ENCODE measurements at regions not wholly inside any gene's neighbourhood (a gene's known extent, or its start where the extent isn't known, plus 50 kb on each side); places are given as distances from the start of the nearest gene placed in this dataset.

- ATAC-seq (peak; percentile 38), FAIRE-seq (peak; percentile 31), DNase-seq (ENCODE audit: low read depth, low spot score) (no peak)
- POLR2A ChIA-PET, result interaction anchor here (1.0 kb wide), 1 partner anchor 8 kb away, joined by 6 read pairs; no protein-coding TSS in a partner anchor
- no peak overlapping the region for H3K27ac ChIP-seq (ENCODE audit: control insufficient read depth, insufficient read depth)
- in situ Hi-C loops (cut with MboI), result no loop called here
- no peaks in the 10 kb centered on the region for H3K4me1 ChIP-seq (ENCODE audit: control insufficient read depth, insufficient read depth, low read length)
- H4K20me1 ChIP-seq (ENCODE audit: control insufficient read depth, insufficient read depth), result no peaks in the 10 kb centered on the region
- intact Hi-C loops (cut with micrococcal nuclease; ENCODE audit: unreplicated experiment), result no loop called here
- BruUV-seq (replicated peaks), result no TSS peak
- H3K36me3 ChIP-seq (ENCODE audit: control insufficient read depth in 2 of 2, insufficient read depth in 2 of 2, low read length in 1 of 2), result no peaks in the 10 kb centered on the region
- H3K79me2 ChIP-seq (ENCODE audit: control insufficient read depth, insufficient read depth, low read length), result no peaks in the 10 kb centered on the region
- no peaks in the 10 kb centered on the region for H3K9me3 ChIP-seq (replicated peaks; ENCODE audit: control insufficient read depth, insufficient read depth, low read length)
- no peaks in the 10 kb centered on the region for H3K27me3 ChIP-seq (replicated peaks in 1 of 2; ENCODE audit: control insufficient read depth in 2 of 2, insufficient read depth in 2 of 2, low read length in 1 of 2)
- H3K9ac ChIP-seq (ENCODE audit: control insufficient read depth, insufficient read depth, low read length), result no peak overlapping the region
- SMC1A ChIA-PET (ENCODE audit: uncharacterized antibody, unreplicated experiment), result interaction anchor here (0.6 to 2.5 kb wide), 8 partner anchors 9 to 176 kb away, joined by 3 to 5 read pairs (median 3); no protein-coding TSS in a partner anchor
- WGBS (ENCODE audit: insufficient coverage, insufficient replicate concordance, low lambda C conversion rate, missing lambda C conversion rate), result 20% methylated on average over 4 of the region's 4 CpGs
- TF ChIP-seq IKZF1 (conservative IDR thresholded peaks at IDR 0.05), result no peak
- no peak for TF ChIP-seq TARDBP (IDR thresholded peaks at IDR 0.05; ENCODE audit: borderline replicate concordance)
- TF ChIP-seq HDAC2 (IDR thresholded peaks at IDR 0.05), result no peak
- no peak for TF ChIP-seq GATAD2B (conservative IDR thresholded peaks at IDR 0.05; ENCODE audit: low read depth)
- TF ChIP-seq YBX1 (IDR thresholded peaks at IDR 0.05), result no peak
- CTCF ChIA-PET, result no interaction called here
- RAD21 ChIA-PET (ENCODE audit: unreplicated experiment), result interaction anchor here (1.2 to 1.5 kb wide), 3 partner anchors 9 to 338 kb away, joined by 3 to 7 read pairs (median 7); no protein-coding TSS in a partner anchor
- no peak overlapping the region for H2AFZ ChIP-seq (ENCODE audit: control insufficient read depth, low read depth, low read length)
- no peak overlapping the region for H3K4me3 ChIP-seq
- no peak overlapping the region for H3K4me2 ChIP-seq (ENCODE audit: control insufficient read depth, insufficient read depth)
Observed at GRCh38 chr5:164869325-164869724, 1363.9 kb downstream of the MAT2B start.

DNA sequence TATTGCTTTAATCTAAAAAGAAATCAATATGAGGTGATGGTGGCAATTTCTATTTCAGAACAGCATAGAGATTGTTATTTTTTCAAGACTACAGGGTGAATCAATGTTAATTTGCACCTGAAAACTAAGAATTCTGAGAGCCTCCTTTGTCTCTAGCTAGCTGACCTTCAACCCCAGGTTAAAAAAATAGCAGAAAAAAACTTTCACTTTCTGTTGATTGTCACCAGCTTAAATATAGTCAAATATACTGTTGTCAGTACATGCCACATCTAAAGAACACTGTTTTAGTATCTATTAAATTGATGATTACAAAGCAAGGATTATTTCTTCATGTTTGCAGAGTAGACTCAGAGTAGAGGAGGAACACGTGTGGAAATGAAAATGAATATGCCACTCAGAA, 1371.4 kb downstream of the MAT2B start:
- Histone ChIP-seq H3K9me3 (replicated peaks; ENCODE audit: control insufficient read depth, insufficient read depth, low read length) (no peaks in the 10 kb centered on the region), H3K27me3 (replicated peaks in 1 of 2; ENCODE audit: control insufficient read depth in 2 of 2, insufficient read depth in 2 of 2, low read length in 1 of 2) (no peaks in the 10 kb centered on the region), H3K36me3 (ENCODE audit: control insufficient read depth in 2 of 2, insufficient read depth in 2 of 2, low read length in 1 of 2) (no peaks in the 10 kb centered on the region), H3K4me1 (ENCODE audit: control insufficient read depth, insufficient read depth, low read length) (no peaks in the 10 kb centered on the region), H2AFZ (ENCODE audit: control insufficient read depth, low read depth, low read length) (no peak overlapping the region), H3K27ac (ENCODE audit: control insufficient read depth, insufficient read depth) (no peak overlapping the region), H4K20me1 (ENCODE audit: control insufficient read depth, insufficient read depth) (no peaks in the 10 kb centered on the region), H3K9ac (ENCODE audit: control insufficient read depth, insufficient read depth, low read length) (no peak overlapping the region), H3K79me2 (ENCODE audit: control insufficient read depth, insufficient read depth, low read length) (no peaks in the 10 kb centered on the region), H3K4me2 (ENCODE audit: control insufficient read depth, insufficient read depth) (no peak overlapping the region), H3K4me3 (no peak overlapping the region)
- no peak for ATAC-seq
- DNase-seq (ENCODE audit: low read depth, low spot score), result no peak
- POLR2A ChIA-PET, result interaction anchor here (2.3 kb wide), 1 partner anchor 8 kb away, joined by 6 read pairs; no protein-coding TSS in a partner anchor
- WGBS (ENCODE audit: insufficient coverage, insufficient replicate concordance, low lambda C conversion rate, missing lambda C conversion rate), result 0% methylated on average over 1 of the region's 1 CpG
- intact Hi-C loops (cut with micrococcal nuclease; ENCODE audit: unreplicated experiment) (no loop called here), in situ Hi-C loops (cut with MboI) (no loop called here)
- TF ChIP-seq NR2F1 (conservative IDR thresholded peaks at IDR 0.05), result peak; percentile 51; the same call in 1 of the 2 replicates
- TF ChIP-seq NR2C1 (IDR thresholded peaks at IDR 0.05), result peak; percentile 68; the same call in 1 of the 2 replicates
- no peak for TF ChIP-seq ZBTB40 (IDR thresholded peaks at IDR 0.05; ENCODE audit: borderline replicate concordance)
- no peak for FAIRE-seq
- no TSS peak for BruUV-seq (replicated peaks)
- SMC1A ChIA-PET (ENCODE audit: uncharacterized antibody, unreplicated experiment), result interaction anchor here (1.0 to 1.8 kb wide), 3 partner anchors 9 to 16 kb away, joined by 3 to 5 read pairs (median 4); no protein-coding TSS in a partner anchor
- RAD21 ChIA-PET (ENCODE audit: unreplicated experiment), result no interaction called here
- CTCF ChIA-PET, result no interaction called here

All from GM12878 (cell line).